IMR-90 (cell line): ENCODE measurements at regions not wholly inside any gene's neighbourhood (a gene's known extent, or its start where the extent isn't known, plus 50 kb on each side); places are given as distances from the start of the nearest gene placed in this dataset.

Experiments used
- ATAC-seq: fragments of 200-7000 bp; cut with Tn5 transposase; 2 replicates; pipeline ENCODE4 v1.9.1; 2020; ENCODE audit warnings: low read depth, mild to moderate bottlenecking, moderate library complexity
- BruUV-seq: library from RNA; stranded (reverse); fragments of 400-500 nt; replicated peaks from 2 replicates; lab custom pipeline; 2021; lab: Mats Ljungman, UMichigan
- CTCF ChIA-PET: fragments of 300-600 bp; formaldehyde crosslinking; extraction: SDS; loops from one replicate; lab custom pipeline; 2021; ENCODE audit warnings: antibody characterized with exemption; lab: Yijun Ruan, JAX
- POLR2A ChIA-PET: fragments of 300-600 bp; sonication (Branson Sonifier 250); formaldehyde crosslinking; loops from one replicate; lab custom pipeline; 2022; ENCODE audit warnings: antibody characterized with exemption; ENCODE audit not compliant: unreplicated experiment; lab: Charles Lee
- DNase-seq: peaks from one replicate; pipeline ENCODE4 v3.0.0; 2013
- H2AFZ ChIP-seq: replicated peaks from 2 replicates; pipeline ENCODE3; 2013; ENCODE audit warnings: low read length, mild to moderate bottlenecking; ENCODE audit not compliant: poor library complexity
- H2AK5ac ChIP-seq: 2 replicates; pipeline ENCODE4 v1.6.1; 2013; ENCODE audit warnings: low read depth, low read length, inconsistent platforms
- H2AK9ac ChIP-seq: replicated peaks from 2 replicates; pipeline ENCODE3; 2013; ENCODE audit warnings: mild to moderate bottlenecking, low read depth, low read length, moderate library complexity; ENCODE audit not compliant: poor library complexity
- H2BK120ac ChIP-seq: 2 replicates; pipeline ENCODE4 v1.6.1; 2013; ENCODE audit warnings: low read depth, low read length, inconsistent platforms
- H2BK15ac ChIP-seq: 3 replicates; pipeline ENCODE4 v1.6.1; 2013; ENCODE audit warnings: low read depth, low read length, inconsistent platforms
- H2BK20ac ChIP-seq: 2 replicates; pipeline ENCODE4 v1.6.1; 2013; ENCODE audit warnings: low read depth, mild to moderate bottlenecking, inconsistent platforms, low read length, moderate library complexity
- H2BK5ac ChIP-seq: 2 replicates; pipeline ENCODE4 v1.6.1; 2013; ENCODE audit warnings: mild to moderate bottlenecking, low read depth, low read length, inconsistent platforms; ENCODE audit not compliant: poor library complexity, severe bottlenecking
- H3K14ac ChIP-seq: replicated peaks from 2 replicates; pipeline ENCODE4 v1.6.1; 2013; ENCODE audit warnings: low read depth, low read length, inconsistent platforms
- H3K18ac ChIP-seq: 2 replicates; pipeline ENCODE4 v1.6.1; 2013; ENCODE audit warnings: low read depth, low read length, control low read depth
- H3K23ac ChIP-seq: 2 replicates; pipeline ENCODE4 v1.6.1; 2013; ENCODE audit warnings: low read depth, low read length, inconsistent platforms
- H3K27ac ChIP-seq: 2 replicates; pipeline ENCODE4 v1.5.1; 2013; ENCODE audit warnings: mild to moderate bottlenecking, control low read depth, low read length; ENCODE audit not compliant: insufficient read depth
- H3K27me3 ChIP-seq: 2 replicates; pipeline ENCODE4 v1.6.1; 2013; ENCODE audit warnings: low read length; ENCODE audit not compliant: control insufficient read depth, insufficient read depth
- H3K36me3 ChIP-seq: 2 replicates; pipeline ENCODE4 v1.6.1; 2013; ENCODE audit warnings: low read length, mixed read lengths; ENCODE audit not compliant: control insufficient read depth, insufficient read depth
- H3K4ac ChIP-seq: 2 replicates; pipeline ENCODE4 v1.6.1; 2013; ENCODE audit warnings: low read depth, low read length, inconsistent platforms
- H3K4me1 ChIP-seq: 2 replicates; pipeline ENCODE4 v1.6.1; 2013; ENCODE audit warnings: low read length, mixed read lengths; ENCODE audit not compliant: control insufficient read depth, insufficient read depth
- H3K4me2 ChIP-seq: 2 replicates; pipeline ENCODE4 v1.6.1; 2013; ENCODE audit warnings: low read depth, mild to moderate bottlenecking, control low read depth, low read length, moderate library complexity
- H3K4me3 ChIP-seq: 2 replicates; pipeline ENCODE4 v1.5.1; 2013; ENCODE audit warnings: low read depth, mild to moderate bottlenecking, control low read depth, low read length, moderate library complexity; ENCODE audit not compliant: insufficient read depth
- H3K56ac ChIP-seq: 2 replicates; pipeline ENCODE4 v1.6.1; 2013; ENCODE audit warnings: low read length, inconsistent platforms; ENCODE audit not compliant: insufficient read depth; ENCODE audit errors: extremely low read depth
- H3K79me1 ChIP-seq, 2 experiments: 2 replicates each; pipeline ENCODE4 v1.6.1; 2013; ENCODE audit warnings: low read length in 2 of 2, inconsistent platforms in 1 of 2, low read depth in 1 of 2
- H3K9ac ChIP-seq: 2 replicates; pipeline ENCODE4 v1.6.1; 2013; ENCODE audit warnings: low read depth, low read length, control low read depth
- H3K9me1 ChIP-seq: 2 replicates; pipeline ENCODE4 v1.6.1; 2013; ENCODE audit warnings: low read length, inconsistent platforms; ENCODE audit not compliant: insufficient read depth
- H3K9me3 ChIP-seq: 2 replicates; pipeline ENCODE4 v1.6.1; 2013; ENCODE audit warnings: low read length; ENCODE audit not compliant: control insufficient read depth, insufficient read depth
- H4K20me1 ChIP-seq: 2 replicates; pipeline ENCODE4 v1.6.1; 2013; ENCODE audit warnings: low read length, inconsistent platforms; ENCODE audit not compliant: insufficient read depth
- H4K5ac ChIP-seq: 2 replicates; pipeline ENCODE4 v1.6.1; 2013; ENCODE audit warnings: mild to moderate bottlenecking, low read depth, low read length, control low read depth
- H4K8ac ChIP-seq, 2 experiments: 2 replicates each; pipeline ENCODE4 v1.6.1; 2013; ENCODE audit warnings: low read depth in 2 of 2, low read length in 2 of 2, control low read depth in 1 of 2, inconsistent platforms in 1 of 2
- H4K91ac ChIP-seq: 2 replicates; pipeline ENCODE4 v1.6.1; 2013; ENCODE audit warnings: low read depth, low read length, inconsistent platforms; ENCODE audit not compliant: insufficient read depth
- CEBPB ChIP-seq: IDR thresholded peaks from 2 replicates; pipeline ENCODE4 v1.6.1; 2012; ENCODE audit warnings: low read depth, low read length, improper control_type of control experiment
- MAZ ChIP-seq: IDR thresholded peaks from 2 replicates; pipeline ENCODE4 v1.6.1; 2012; ENCODE audit warnings: low read depth, mild to moderate bottlenecking, low read length, improper control_type of control experiment, moderate library complexity, borderline replicate concordance
- WGBS, 2 experiments: methylation state at CpG; one replicate each; pipeline versions ENCODE4 v1.1.5 to v1.1.7; 2013; ENCODE audit warnings: missing lambda C conversion rate in 2 of 2; ENCODE audit not compliant: insufficient read length in 1 of 2; ENCODE audit errors: extremely low coverage in 2 of 2; 5-methylcytosine and 5-hydroxymethylcytosine counted together
- dilution Hi-C: fragments of 300-500 bp; cut with HindIII; formaldehyde crosslinking; loops from one replicate; pipeline ENCODE4 v1.14.3; 2018; ENCODE audit warnings: low sequenced_read_pairs; ENCODE audit not compliant: unreplicated experiment
- in situ Hi-C: fragments of 300-500 bp; cut with MboI; formaldehyde crosslinking; loops from 3 replicates; pipeline ENCODE4 v1.14.3; 2019; ENCODE audit warnings: low sequenced_read_pairs, inconsistent platforms, mixed read lengths
- intact Hi-C: fragments of 100-400 bp; cut with micrococcal nuclease; formaldehyde crosslinking; loops from 2 replicates; pipeline ENCODE4 v1.10.0; 2022

DNA sequence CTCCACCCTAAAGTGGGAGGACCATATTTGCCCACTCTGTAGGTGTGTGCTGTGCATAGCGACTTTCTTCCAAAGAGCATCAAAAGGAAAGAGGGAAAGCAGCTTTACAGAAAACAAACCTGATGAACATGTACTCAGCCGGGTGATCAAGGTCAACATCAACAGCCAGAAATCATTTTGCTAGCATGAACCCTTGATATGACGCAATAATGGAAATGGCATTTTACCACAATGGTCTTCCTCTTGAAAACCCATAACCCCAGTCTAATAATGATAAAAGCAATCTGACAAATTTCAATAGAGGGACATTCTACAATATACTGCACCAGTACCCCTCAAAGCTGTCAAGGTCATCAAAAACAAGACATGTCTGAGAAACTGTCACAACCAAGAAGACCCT is 350.2 kb downstream of the FBXO15 start:
- Histone ChIP-seq H3K27me3 (peaks cover 4% of the 10 kb centered on the region; the same call in 1 of the 2 replicates), H2AK5ac (no peak overlapping the region; the same call in 1 of the 2 replicates), H3K23ac (no peak overlapping the region), H3K56ac (no peak overlapping the region), H3K4ac (no peak overlapping the region), H3K27ac (no peak overlapping the region), H3K14ac (no peak overlapping the region), H4K5ac (no peak overlapping the region), H3K9me1 (no peaks in the 10 kb centered on the region), H4K20me1 (no peaks in the 10 kb centered on the region), H3K36me3 (no peaks in the 10 kb centered on the region), H2AFZ (no peak overlapping the region), H3K9me3 (no peaks in the 10 kb centered on the region; the same call in 1 of the 2 replicates), H2BK120ac (no peak overlapping the region), H2BK20ac (no peak overlapping the region), H3K9ac (no peak overlapping the region), H3K18ac (no peak overlapping the region), H2BK5ac (no peak overlapping the region), H3K4me1 (peaks cover 6% of the 10 kb centered on the region), H4K8ac (no peak overlapping the region), H2BK15ac (no peak overlapping the region), H4K91ac (no peak overlapping the region), H2AK9ac (no peak overlapping the region), H3K79me1 (no peaks in the 10 kb centered on the region), H3K4me2 (no peak overlapping the region), H3K4me3 (no peak overlapping the region)
- in situ Hi-C loops (no loop called here), dilution Hi-C loops (no loop called here), intact Hi-C loops (no loop called here)
- BruUV-seq: no TSS peak
- whole genome bisulfite sequencing, 2 experiments: no CpG with 5 or more reads among the region's 3 CpGs
- CTCF ChIA-PET: interaction anchor here (1.8 kb wide), 1 partner anchor 45 kb away, joined by 5 read pairs; no protein-coding TSS in a partner anchor
- DNase-seq (no peak), ATAC-seq (no peak)
- POLR2A ChIA-PET: no interaction called here
- TF ChIP-seq MAZ (no peak), CEBPB (peak; percentile 91)
